ENCODE measurements at regions not wholly inside any gene's neighbourhood (a gene's known extent, or its start where the extent isn't known, plus 50 kb on each side); places are given as distances from the start of the nearest gene placed in this dataset.
"Not testable (repeated sequence)": the region's sequence is repeated elsewhere in the genome, so short reads cannot be mapped to it uniquely, and the experiment has no call there.

DNA sequence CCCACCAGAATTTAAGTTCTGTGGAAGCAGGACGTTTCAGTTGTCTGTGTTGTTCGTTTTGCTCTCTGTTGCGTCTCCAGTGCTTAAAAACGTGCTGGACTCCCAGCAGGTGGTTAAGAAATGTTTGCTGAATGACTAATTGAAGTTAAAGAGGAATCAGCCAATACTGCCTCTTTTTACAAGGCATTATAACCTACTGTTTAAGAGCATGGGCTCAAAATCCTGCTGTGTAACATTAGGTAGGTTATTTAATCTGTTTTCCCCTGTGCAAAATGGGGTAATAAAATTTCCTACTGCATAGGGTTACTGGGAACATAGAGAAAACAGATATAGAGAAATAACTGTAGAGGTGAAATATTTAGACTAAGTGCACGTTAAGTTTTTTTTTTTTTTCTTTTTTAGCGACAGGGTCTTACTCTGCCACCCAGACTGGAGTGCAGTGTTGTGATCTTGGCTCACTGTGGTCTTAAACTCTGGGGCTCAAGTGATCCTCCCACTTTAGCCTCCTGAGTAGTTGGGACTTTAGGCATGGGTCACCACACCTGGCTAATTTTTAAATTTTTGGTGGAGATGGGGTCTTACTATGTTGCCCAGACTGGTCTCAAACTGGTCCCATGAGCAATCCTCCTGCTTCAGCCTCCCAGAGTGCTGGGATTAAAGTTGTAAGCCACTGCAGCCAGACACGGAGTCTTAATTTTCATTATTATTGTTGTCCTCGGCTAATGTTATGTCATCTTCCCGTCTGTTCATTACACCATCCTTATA, 139.4 kb upstream of the PRICKLE1 start:
- no peak for DNase-seq (ENCODE audit: low read depth in 2 of 2)

- DNase-seq (ENCODE audit: low read depth in 2 of 2) = no peak
These were observed 138.7 kb upstream of the PRICKLE1 start for GRCh38 chr12:42728287-42728686.

- DNase-seq (ENCODE audit: low read depth in 2 of 2) = peak in 1 of 2 experiments; percentile 43
These were observed 136.3 kb upstream of the PRICKLE1 start for GRCh38 chr12:42725809-42726208.

GRCh38 chr12:42716491-42716891, 126.9 kb upstream of the PRICKLE1 start:
- DNase-seq (ENCODE audit: low read depth in 2 of 2) = no peak

DNA sequence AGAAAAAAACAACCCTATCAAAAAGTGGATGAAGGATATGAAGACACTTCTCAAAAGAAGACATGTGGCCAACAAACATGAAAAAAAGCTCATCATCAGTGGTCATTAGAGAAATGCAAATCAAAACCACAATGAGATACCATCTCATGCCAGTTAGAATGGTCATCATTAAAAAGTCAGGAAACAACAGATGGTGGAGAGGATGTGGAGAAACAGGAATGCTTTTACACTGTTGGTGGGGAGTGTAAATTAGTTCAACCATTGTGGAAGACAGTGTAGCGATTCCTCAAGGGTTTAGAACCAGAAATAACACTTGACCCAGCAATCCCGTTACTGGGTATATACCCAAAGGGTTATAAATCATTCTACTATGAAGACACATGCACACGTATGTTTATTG, 124.0 kb upstream of the PRICKLE1 start:
- not testable (repeated sequence) for DNase-seq (ENCODE audit: low read depth in 2 of 2)

- not testable (repeated sequence) for DNase-seq (ENCODE audit: low read depth in 2 of 2)
These were observed 118.8 kb upstream of the PRICKLE1 start for GRCh38 chr12:42708374-42708773.

- DNase-seq (ENCODE audit: low read depth in 2 of 2) = no peak
These were observed 118.0 kb upstream of the PRICKLE1 start for GRCh38 chr12:42707312-42708226.

- no peak for DNase-seq (ENCODE audit: low read depth in 2 of 2)
These were observed 116.8 kb upstream of the PRICKLE1 start for GRCh38 chr12:42706321-42706720.

DNA sequence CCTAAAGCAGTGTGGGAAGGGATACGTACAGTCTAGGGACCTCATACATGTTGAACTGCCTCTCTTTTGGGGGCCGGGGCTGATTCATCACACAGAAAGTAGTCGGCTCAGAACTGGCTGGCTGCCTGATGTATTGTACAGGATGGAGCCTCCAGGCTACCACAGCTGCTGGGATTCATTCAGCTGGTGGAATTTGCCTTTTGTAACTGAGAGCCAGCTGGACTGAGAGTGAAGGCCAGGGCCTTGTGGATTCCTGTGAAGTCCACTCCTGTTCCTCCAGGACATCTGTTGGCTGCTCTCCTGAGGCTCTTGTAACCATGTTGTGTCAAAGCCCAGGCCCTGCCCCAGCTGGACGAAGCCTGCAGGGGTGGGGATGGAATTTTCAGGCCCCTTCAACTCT, 116.3 kb upstream of the PRICKLE1 start:
- DNase-seq (ENCODE audit: low read depth in 2 of 2) = peak; percentile 51 to 57

DNA sequence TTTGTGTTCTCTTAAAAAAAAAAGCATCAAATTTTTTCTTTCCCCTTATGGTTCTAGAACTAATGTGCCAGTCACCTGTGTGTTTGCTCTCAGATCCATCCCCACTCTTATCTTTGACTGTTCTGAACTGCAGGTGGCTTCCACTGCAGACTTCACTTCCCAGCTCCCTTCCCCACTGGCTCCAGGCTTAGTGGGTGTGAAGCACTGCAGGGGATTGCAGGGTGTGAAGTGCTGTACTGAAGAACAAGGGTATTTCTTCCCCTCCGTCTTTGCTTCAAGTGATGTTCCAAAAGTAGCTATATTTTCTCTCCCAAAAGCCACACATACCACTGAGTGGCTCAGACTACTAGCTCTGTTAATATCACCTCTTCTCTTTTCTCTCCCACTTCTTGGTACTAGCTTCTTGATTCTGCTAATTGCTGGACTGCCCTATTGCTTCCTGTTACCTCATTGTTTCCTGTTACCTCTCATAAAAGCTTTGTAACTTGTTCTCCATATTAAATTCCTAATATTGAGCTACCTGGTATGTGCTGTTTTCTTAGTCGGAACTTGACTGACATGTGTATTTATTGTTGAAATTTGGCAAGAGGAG, 115.4 kb upstream of the PRICKLE1 start:
- no peak for DNase-seq (ENCODE audit: low read depth in 2 of 2)

DNA sequence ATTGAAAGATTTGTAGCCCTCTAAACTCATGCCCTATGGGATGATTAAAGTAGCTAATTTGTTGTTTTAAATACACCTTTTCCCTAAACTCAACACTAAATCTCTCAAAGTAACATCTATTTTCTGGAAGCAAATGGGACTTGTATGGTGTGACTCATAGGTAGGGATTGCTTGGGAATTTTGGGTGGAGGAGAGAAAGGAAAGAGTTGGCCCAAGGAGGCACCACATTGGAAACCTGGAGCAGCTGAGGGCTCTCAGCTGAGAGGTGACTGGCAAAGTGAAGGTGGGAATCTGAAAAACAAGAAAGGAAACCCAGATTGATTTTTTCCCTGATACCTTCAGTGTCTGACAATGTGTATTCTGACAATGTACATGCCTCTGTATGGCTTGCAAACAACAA, 114.8 kb upstream of the PRICKLE1 start:
- DNase-seq (ENCODE audit: low read depth in 2 of 2) = no peak

- no peak for DNase-seq (ENCODE audit: low read depth in 2 of 2)
These were observed 111.5 kb upstream of the PRICKLE1 start for GRCh38 chr12:42701084-42701483.

DNA sequence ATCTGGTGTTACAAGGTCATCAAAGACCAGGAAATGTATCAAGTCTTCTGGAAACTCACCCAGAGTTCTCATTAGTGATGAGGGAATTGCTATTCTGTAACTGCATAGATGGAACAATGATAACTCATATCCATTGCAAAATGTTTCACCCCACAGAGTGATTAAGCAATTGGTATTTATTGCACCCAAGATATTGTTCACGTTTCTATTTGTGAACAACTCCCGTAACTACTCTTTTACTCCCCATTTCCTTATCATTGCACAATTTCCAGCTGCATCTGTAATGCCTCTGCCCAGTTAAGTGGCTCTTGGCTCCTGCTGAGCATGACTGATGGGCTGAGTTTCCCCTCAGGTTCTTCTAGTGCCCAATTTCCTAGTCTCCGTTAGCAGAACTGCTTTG, 108.7 kb upstream of the PRICKLE1 start:
- no peak for DNase-seq (ENCODE audit: low read depth in 2 of 2)

DNA sequence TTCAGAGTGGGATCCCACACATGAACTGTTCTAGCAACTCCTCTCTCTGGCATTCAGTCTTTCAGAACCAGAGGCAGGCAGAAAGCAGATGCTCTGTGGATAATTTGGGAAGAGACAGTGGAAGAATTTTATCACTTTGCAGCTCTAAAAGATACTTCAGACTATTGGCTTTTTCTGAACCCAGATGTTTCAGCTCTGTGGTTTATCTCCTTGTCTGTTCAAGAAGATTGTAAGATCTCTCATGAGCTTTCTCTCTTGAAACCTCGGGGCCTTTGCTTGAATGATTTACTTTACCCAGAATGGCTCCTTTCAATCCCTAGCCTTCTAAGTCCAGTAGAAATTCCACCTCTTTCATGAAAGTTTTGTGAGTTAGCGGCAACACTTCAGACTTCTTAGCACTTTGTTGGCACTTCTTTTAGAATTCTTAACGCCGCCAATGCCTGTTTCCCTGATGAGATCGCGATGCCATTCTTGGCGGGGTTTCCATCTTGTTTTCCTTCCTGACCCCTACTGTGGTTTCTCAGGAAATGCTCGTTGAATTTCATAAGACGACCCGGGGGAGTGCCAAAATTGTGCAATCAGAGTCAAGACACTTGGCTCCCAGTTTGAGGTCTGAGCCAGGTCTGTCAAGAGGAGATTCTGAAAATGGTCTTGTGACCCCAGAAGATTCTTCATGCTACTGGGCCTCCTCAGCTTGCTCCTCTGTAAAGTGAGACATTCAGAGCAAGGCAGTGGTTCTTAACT, 107.0 kb upstream of the PRICKLE1 start:
- no peak for DNase-seq (ENCODE audit: low read depth in 2 of 2)

GRCh38 chr12:42695490-42695995, 106.0 kb upstream of the PRICKLE1 start:
- no peak for DNase-seq (ENCODE audit: low read depth in 2 of 2)

DNA sequence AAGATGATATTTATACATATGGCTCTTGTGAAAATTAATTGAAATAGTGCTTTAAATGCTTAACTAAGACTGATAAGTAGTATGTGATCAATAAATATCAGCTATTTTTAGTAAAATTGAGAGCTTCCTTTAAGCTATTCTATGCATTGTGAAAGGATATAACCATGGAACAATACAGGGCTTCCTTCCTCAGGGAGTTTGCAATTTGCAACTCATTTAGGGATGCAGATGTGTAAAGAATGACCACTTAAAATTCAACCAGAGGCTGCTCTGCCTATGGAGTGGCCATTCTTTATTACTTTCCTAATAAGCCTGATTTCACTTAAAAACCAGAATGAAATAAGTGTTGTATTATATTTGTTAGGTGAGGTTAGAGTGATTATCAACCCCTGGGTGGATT, 103.2 kb upstream of the PRICKLE1 start:
- no peak for DNase-seq (ENCODE audit: low read depth in 2 of 2)

DNA sequence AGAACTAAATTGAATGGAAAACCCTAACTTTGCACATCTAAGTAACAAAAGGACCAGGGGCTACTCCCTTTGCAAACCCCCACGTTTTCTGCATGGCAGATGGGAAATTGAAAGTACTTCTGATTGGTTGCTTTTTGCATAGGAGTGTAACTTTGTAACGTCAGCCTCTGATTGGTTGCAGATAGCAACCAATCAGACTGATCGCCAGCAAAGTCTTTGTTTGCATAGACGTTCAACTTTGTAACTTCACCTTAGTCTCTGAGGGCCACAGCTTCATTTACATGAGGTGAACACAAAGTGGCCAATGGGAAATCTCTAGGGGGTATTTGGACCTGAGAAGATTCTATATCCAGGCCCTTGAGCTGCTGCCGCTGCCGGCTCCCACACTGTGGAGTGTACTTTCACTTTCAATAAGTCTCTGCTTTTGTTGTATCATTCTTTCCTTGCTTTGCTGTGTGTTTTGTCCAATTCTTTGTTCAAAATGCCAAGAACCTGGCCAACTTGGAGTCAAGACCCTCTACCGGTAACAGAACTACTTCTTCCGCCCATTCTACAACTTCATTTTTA, 102.5 kb upstream of the PRICKLE1 start:
- DNase-seq (ENCODE audit: low read depth in 2 of 2) = no peak

DNA sequence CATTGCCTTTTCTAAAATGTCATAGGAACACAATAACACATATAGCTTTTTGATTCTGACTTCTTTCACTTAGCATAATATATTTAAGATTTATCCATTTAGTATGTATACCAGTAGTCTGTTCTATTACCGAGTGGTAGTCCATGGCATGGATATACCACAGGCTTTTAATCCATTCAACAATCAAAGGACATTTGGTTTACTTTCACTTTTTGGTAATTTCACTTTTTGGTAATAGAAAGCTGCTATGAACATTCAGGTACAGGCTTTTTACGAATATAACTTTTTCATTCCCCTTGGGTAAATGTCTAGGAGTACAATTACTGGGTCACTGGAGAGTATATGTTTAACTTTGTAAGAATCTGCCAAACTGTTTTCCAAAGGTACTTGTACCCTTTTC, 100.7 kb upstream of the PRICKLE1 start:
- DNase-seq (ENCODE audit: low read depth in 2 of 2) = no peak

GRCh38 chr12:42689699-42690098, 100.2 kb upstream of the PRICKLE1 start:
- DNase-seq (ENCODE audit: low read depth in 2 of 2) = no peak

DNA sequence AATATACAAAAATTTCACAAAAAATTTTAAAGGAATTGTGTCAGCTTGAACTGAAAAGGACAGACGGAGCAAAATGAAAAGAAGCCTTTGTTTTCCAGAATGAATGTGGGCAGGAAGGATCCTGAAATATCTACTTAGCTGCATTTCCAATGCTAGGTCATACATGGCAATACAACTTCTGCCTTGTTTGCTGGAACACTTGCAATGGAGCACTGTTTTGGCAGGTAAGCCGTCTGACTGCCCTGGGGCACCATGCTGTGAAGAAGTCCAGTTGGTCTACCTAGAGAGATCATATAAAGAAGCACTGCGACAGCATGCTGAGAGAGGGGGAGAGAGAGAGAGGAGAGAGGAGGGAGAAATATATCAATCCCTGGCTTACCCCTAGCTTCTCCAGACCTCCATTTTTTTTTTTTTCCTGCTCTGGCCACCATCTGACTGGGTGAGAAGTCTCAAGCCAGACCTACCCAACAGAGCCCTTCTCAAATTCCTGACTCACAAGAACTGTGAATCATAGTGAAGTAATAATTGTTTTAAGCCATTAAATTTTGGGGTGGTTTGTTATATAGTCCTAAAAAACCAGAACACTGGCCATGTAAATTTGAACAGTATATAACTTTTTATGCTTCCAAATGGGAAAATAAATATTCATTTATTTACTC, 97.1 kb upstream of the PRICKLE1 start:
- no peak for DNase-seq (ENCODE audit: low read depth in 2 of 2)

DNA sequence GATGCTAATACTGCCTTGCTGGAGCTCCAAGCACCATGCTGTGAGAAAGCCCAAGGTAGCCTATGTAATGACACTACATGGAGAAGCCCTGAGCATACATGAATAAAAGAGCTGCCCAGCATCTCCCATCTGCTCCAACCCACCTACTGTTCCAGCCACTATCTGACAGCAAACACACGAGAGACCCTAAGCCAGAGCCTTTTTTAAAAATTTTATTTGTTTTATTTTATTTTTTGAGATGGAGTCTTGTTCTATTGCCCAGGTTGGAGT, 95.2 kb upstream of the PRICKLE1 start:
- DNase-seq (ENCODE audit: low read depth in 2 of 2) = no peak
